HG03159 (cell line): ENCODE measurements at regions not wholly inside any gene's neighbourhood (a gene's known extent, or its start where the extent isn't known, plus 50 kb on each side); places are given as distances from the start of the nearest gene placed in this dataset.
"Not testable (repeated sequence)": the region's sequence is repeated elsewhere in the genome, so short reads cannot be mapped to it uniquely, and the experiment has no call there.

Experiments used
- ATAC-seq: cut with Tn5 transposase; IDR thresholded peaks from one replicate; pipeline ENCODE4 v1.9.1; 2021; ENCODE audit warnings: mild to moderate bottlenecking, moderate library complexity; ENCODE audit not compliant: unreplicated experiment

- ATAC-seq: no peak
Observed at GRCh38 chr4:144363890-144364289, 223.4 kb upstream of the GYPA start.

DNA sequence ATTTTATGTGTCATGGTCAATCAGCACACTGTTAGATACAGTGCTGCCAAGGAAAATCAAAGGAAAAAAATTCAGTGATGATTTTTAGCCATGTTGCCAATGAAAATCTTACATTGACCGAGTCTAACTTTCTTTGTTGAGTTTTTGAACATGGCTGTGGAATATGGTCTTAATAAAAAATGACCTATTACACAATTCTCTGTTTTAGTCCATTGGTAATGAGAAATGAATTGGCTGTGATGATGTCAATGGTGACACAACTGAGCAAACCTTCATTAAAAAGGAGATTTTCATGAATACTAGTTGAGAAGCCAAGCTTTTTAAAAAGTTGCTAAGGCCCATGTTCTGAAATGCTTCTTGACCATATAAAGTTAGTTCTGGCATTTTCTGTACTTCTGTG, 225.9 kb upstream of the GYPA start:
- no peak for ATAC-seq

DNA sequence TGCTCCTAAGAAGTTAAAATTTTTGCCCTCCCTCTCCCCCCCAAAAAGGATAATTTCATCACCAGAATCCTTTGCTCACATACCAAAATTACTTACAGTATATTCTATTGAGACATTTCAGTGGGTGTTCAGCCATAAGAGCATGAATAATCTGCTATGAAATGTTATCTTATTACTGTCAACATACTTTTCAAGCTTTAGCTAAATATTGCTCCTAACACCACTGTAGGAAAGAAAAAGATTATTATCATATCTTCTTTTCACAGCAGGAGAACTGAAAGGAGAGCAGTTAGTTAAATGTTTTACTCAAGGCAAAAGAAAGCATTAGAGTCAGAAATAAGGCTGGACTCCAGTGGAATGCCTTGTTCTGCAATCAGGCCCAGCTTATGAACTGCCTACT, 231.0 kb upstream of the GYPA start:
- no peak for ATAC-seq

DNA sequence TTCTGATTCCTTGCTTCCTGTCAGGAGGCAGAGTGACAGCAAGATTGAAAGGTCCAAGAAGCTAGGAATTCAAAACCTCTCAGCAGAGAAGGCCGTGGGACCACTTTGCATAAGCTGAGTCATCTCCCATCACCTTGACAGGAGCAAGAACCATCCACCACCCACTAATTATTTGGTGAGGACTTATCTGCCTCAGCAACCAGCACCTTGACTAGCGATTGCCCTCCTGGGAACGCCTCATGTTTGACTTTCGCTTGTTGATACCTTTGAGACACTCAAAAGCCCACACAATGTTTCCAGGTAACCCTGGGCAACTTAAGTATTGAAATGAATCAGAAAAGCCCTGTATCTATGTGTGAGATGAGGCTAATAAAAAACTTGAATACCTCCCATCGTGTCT, 233.5 kb upstream of the GYPA start:
- ATAC-seq: peak; percentile 89

- no peak for ATAC-seq
Observed at GRCh38 chr4:144376866-144377265, 236.3 kb upstream of the GYPA start.

GRCh38 chr4:144384408-144384807, 243.9 kb upstream of the GYPA start:
- ATAC-seq: no peak

- peak; percentile 82 for ATAC-seq
Observed at GRCh38 chr4:144399927-144400326, 246.0 kb upstream of the HHIP start.

DNA sequence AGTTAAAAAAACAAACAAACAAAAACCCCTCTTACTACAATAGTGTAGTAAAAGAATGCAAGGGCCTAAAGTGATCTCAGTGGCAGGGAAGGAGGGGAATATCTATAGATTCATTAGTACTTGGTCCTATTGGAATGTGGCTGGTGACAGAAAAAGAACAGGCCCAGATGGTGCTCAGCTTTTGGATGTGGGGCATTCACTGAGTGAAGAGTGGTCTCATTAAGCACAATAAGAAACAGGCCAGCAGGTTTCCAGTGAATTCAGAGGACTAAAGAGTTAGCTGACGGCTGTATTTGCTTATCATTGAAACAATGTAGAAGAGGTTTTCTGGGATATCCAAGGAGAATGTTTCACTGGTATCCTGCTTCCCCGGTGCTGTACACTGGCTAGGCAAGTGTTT, 243.8 kb upstream of the HHIP start:
- ATAC-seq: no peak

DNA sequence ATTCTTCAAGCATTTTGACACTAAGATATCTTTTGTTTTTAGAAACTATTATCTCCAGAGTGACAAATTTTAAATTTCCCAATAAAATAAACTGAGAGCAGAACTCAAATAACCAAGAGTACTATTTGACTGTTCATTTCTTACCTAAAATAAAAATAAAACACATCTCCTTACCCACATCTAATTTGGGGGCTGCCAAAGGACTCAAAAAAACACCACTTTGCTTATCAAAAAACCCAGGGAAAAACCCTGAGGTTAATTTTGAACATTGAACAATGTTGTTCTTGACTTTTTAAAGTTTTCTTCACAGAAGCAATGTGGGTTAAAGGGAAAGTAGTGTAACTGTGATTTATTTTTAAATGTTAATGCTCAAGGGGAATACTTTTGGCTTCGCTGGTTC, 243.0 kb upstream of the HHIP start:
- no peak for ATAC-seq

GRCh38 chr4:144403893-144404292, 242.1 kb upstream of the HHIP start:
- ATAC-seq: no peak

- no peak for ATAC-seq
Observed at GRCh38 chr4:144409525-144409924, 236.4 kb upstream of the HHIP start.

DNA sequence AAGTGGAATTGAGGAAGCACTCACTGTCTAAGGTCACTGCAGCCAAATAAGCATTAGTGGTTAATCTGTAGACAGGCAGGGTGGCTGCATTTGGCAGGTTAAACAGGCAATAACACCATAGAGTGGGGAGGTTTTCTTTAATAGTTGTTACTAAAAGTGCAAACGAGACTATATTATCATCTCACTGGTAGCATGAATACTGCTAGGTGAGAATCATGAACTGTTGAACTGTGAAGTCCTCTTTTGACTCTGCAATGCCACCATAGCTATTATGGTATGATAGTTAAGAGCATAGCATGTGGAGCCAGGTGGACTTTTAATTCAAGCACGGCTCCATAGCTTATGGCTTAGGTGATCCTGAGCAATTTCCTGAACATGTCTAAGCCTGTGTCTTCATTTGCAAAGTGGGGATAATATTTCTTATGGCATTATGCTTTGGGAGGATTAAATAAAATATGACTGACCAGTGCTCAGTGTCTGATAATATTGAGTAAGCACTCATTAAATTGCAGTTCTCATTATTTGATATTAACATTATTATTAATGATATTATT, 235.6 kb upstream of the HHIP start:
- ATAC-seq: no peak

- peak; percentile 50 for ATAC-seq
Observed at GRCh38 chr4:144411119-144411518, 234.8 kb upstream of the HHIP start.

DNA sequence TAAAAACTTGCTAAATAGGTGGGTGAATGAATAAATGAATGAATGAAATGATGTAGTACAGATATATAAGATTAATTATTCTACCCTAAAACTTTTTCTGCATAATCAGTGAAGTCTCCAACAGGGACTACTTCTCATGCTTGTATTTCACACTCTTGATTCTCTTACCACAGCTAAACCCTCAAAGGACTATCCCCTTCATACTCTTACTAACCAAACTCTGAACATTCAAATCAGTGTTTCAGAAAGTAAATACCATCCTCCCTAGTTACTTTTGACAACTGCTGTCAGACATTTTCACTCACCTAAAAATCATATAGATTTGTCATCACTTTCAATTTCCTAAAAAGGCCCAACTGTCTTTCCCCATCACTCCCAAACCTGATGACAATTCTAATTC, 234.3 kb upstream of the HHIP start:
- peak; percentile 46 for ATAC-seq

DNA sequence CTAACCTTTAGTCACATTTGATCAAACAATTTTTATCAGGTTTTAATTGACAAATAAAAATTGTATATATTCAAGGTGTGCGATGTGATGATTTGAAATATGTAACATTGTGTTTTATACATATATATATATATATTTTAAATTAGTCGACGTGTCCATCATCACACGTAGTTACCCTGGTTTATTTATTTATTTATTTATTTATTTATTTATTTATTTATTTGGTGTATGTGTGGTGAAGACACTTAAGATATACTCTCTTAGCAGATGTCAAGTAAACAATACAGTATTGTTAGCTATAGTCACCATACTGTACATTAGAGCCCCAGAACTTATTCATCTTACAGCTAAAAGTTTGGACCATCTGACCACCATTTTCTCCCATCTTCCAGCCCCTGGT, 224.9 kb upstream of the HHIP start:
- no peak for ATAC-seq

- no peak for ATAC-seq
Observed at GRCh38 chr4:144421839-144422565, 224.0 kb upstream of the HHIP start.

GRCh38 chr4:144423930-144424329, 222.0 kb upstream of the HHIP start:
- no peak for ATAC-seq

GRCh38 chr4:144426023-144426422, 219.9 kb upstream of the HHIP start:
- ATAC-seq: not testable (repeated sequence)

GRCh38 chr4:144442713-144443112, 203.2 kb upstream of the HHIP start:
- ATAC-seq: no peak

GRCh38 chr4:144449611-144450010, 196.3 kb upstream of the HHIP start:
- ATAC-seq: no peak

DNA sequence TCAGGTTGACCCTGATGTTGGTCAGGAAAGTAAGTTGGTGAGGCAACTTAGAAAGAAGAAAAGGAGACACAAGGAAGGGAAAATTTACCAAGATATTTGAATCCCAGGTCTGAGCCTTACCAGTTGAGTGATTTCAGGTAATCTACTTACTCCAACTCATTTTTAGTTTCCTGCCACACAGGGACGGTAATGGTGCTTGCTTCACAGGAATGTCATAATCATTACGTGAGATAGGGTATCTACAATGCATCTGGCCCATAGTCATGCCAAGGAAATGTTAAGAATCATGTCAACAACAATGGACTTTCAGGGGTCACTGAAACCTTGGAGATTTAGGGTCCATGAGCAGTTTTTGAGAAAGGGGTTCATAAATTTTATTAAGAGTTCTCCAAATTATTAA, 195.4 kb upstream of the HHIP start:
- no peak for ATAC-seq

- ATAC-seq: no peak
Observed at GRCh38 chr4:144451766-144452450, 194.0 kb upstream of the HHIP start.
